ENCODE measurements at regions not wholly inside any gene's neighbourhood (a gene's known extent, or its start where the extent isn't known, plus 50 kb on each side); places are given as distances from the start of the nearest gene placed in this dataset.

- TF ChIP-seq EZH2 (IDR thresholded peaks at IDR 0.05; ENCODE audit: low read depth, low read length, severe bottlenecking) (no peak), YY1 (IDR thresholded peaks at IDR 0.05; ENCODE audit: low read depth, low read length) (no peak), RFX5 (IDR thresholded peaks at IDR 0.05; ENCODE audit: borderline replicate concordance, low read depth, low read length) (no peak), POLR2AphosphoS5 (IDR thresholded peaks at IDR 0.05; ENCODE audit: low read depth, low read length) (no peak), TEAD4 (IDR thresholded peaks at IDR 0.05; ENCODE audit: low read depth, low read length) (no peak), EP300 (IDR thresholded peaks at IDR 0.05; ENCODE audit: borderline replicate concordance in 1 of 2, low read depth in 2 of 2, low read length in 2 of 2) (no peak), POLR2A (IDR thresholded peaks at IDR 0.05; ENCODE audit: control extremely low read depth in 1 of 2, low read depth in 2 of 2, low read length in 2 of 2) (no peak), MAFK (IDR thresholded peaks at IDR 0.05; ENCODE audit: low read depth, low read length) (no peak), CTCF (IDR thresholded peaks at IDR 0.05; ENCODE audit: control extremely low read depth in 1 of 3, insufficient read depth in 1 of 3, low read depth in 1 of 3, low read length in 3 of 3) (no peak), SP4 (IDR thresholded peaks at IDR 0.05; ENCODE audit: low read length) (no peak), CHD7 (IDR thresholded peaks at IDR 0.05; ENCODE audit: insufficient replicate concordance, low read length) (no peak)
Observed at GRCh38 chr7:19327018-19327417, 181.8 kb upstream of the FERD3L start.

Data from H1 (cell line).